ENCODE measurements at regions not wholly inside any gene's neighbourhood (a gene's known extent, or its start where the extent isn't known, plus 50 kb on each side); places are given as distances from the start of the nearest gene placed in this dataset.
"Not testable (repeated sequence)": the region's sequence is repeated elsewhere in the genome, so short reads cannot be mapped to it uniquely, and the experiment has no call there.

GRCh38 chr14:106003351-106003750 is 477.0 kb downstream of the TMEM121 start:
- Histone ChIP-seq H3K27me3 (ENCODE audit: insufficient read depth, insufficient read length) (peaks cover 10% of the 10 kb centered on the region), H3K36me3 (ENCODE audit: insufficient read depth, insufficient read length, low read length) (no peaks in the 10 kb centered on the region), H3K9ac (ENCODE audit: insufficient read length, low read depth) (no peak overlapping the region), H3K9me3 (ENCODE audit: insufficient read depth, low read length) (peaks cover 28% of the 10 kb centered on the region; the same call in 1 of the 2 replicates), H3K4me3 (ENCODE audit: insufficient read length, low read depth) (no peak overlapping the region), H3K4me1 (ENCODE audit: insufficient read depth, insufficient read length) (no peaks in the 10 kb centered on the region)
- no peak for DNase-seq (ENCODE audit: low read depth, low spot score)
- TF ChIP-seq YY1 (IDR thresholded peaks at IDR 0.05; ENCODE audit: insufficient read depth, insufficient read length), result no peak
- TF ChIP-seq ZNF274 (IDR thresholded peaks at IDR 0.05; ENCODE audit: low read depth, low read length), result no peak
- TF ChIP-seq SUZ12 (IDR thresholded peaks at IDR 0.05; ENCODE audit: extremely low read depth, insufficient read depth, insufficient read length), result no peak

DNA sequence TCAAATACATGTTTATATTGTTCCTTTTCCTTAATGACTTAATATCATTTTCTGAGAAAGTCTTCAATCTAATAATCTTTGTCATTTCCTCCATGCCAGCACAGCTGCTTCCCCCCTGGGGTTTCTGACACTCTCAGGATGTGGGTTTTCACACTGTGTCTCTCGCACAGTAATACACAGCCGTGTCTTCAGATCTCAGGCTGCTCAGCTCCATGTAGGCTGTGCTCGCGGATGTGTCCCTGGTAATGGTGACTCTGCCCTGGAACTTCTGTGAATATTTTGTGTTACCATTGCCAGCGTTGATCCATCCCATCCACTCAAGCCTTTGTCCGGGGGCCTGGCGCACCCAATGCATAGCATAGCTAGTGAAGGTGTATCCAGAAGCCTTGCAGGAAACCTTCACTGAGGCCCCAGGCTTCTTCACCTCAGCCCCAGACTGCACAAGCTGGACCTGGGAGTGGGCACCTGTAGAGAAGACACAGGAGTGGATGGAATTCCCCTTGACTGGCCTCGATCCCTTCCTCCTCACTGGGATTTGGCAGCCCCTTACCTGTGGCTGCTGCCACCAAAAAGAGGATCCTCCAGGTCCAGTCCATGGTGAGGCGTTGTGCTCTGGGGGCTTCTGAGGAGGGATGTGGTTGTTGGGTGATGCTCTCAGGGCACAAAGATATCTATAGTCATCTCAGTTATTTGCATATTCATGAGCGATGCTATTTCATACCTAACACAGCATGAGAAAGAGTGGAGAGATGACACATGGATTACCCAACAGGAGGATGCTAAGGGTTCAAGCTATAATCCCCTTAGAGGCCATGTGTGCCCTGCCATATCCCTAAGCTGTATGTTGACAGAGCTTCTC is 478.8 kb downstream of the TMEM121 start:
- H3K27me3 ChIP-seq (ENCODE audit: insufficient read depth, insufficient read length), result peaks cover 23% of the 10 kb centered on the region
- H3K4me3 ChIP-seq (ENCODE audit: insufficient read length, low read depth); H3K9me3 ChIP-seq (ENCODE audit: insufficient read depth, low read length); H3K36me3 ChIP-seq (ENCODE audit: insufficient read depth, insufficient read length, low read length); H3K9ac ChIP-seq (ENCODE audit: insufficient read length, low read depth); DNase-seq (ENCODE audit: low read depth, low spot score); H3K4me1 ChIP-seq (ENCODE audit: insufficient read depth, insufficient read length): not testable (repeated sequence)

DNA sequence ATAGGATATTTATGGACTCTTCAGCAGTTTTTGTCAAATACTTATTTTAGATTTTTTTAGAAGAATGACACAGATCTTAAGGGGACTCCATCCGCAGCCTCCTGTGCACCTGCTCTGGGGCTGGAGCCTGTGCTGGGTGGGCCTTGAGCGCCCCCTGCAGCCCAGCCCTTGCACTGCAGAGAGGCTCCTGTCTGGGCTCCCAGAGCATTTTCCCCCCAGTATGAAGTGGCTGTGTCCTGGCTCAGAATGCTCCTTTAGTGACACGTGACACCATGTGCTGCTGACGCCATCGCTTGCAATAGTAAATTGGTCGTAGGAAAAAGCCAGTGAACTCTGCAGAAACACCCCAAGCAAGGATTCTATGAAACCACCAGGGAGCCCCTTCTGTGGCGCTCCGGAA is 479.7 kb downstream of the TMEM121 start:
- H3K4me1 ChIP-seq (ENCODE audit: insufficient read depth, insufficient read length); DNase-seq (ENCODE audit: low read depth, low spot score); H3K9ac ChIP-seq (ENCODE audit: insufficient read length, low read depth); H3K4me3 ChIP-seq (ENCODE audit: insufficient read length, low read depth); H3K9me3 ChIP-seq (ENCODE audit: insufficient read depth, low read length); H3K36me3 ChIP-seq (ENCODE audit: insufficient read depth, insufficient read length, low read length): not testable (repeated sequence)
- H3K27me3 ChIP-seq (ENCODE audit: insufficient read depth, insufficient read length), result peaks cover 26% of the 10 kb centered on the region

DNA sequence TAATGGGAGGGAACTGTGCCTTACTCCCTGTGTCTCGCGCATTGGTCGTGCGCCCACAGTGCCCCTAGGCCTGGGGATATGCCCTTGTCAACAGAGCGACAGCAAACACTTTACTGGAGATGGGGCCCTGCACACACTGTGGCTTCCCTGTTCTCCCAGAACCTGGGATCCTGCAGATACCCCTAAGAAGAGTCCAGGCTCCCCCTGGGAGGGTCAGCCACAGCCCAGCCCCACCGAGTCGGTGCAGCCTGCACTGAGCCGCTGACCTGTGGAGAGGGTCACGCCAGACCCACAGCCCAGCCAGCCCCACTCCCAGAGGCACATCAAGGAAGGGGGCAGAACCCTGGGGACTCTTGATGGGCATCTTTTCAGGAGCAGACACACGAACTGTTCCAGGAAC is 480.3 kb downstream of the TMEM121 start:
- not testable (repeated sequence) for H3K4me3 ChIP-seq (ENCODE audit: insufficient read length, low read depth); H3K4me1 ChIP-seq (ENCODE audit: insufficient read depth, insufficient read length); DNase-seq (ENCODE audit: low read depth, low spot score); H3K9ac ChIP-seq (ENCODE audit: insufficient read length, low read depth); H3K36me3 ChIP-seq (ENCODE audit: insufficient read depth, insufficient read length, low read length); H3K9me3 ChIP-seq (ENCODE audit: insufficient read depth, low read length)
- H3K27me3 ChIP-seq (ENCODE audit: insufficient read depth, insufficient read length), result peaks cover 26% of the 10 kb centered on the region

DNA sequence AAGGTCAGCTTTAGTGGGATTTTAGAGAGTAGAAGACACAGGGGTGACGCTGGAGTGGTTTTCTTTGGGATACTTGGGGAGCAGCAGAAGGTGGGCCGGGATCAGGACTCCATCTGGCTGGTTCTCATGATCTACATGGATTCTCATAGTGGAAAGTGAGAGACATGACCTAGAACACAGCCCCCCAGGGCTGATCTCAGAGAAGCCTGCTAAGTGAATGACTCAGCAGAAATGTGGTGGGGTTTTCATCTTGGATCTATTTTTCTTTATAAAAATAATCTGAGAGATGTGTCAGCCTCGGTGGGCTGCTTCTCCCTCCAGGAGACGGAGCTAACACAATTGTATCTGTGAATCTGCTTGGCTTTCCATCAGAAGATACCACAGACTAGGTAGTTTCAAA is 484.4 kb downstream of the TMEM121 start:
- Histone ChIP-seq H3K9ac (ENCODE audit: insufficient read length, low read depth) (no peak overlapping the region), H3K9me3 (ENCODE audit: insufficient read depth, low read length) (no peaks in the 10 kb centered on the region), H3K27me3 (ENCODE audit: insufficient read depth, insufficient read length) (peaks cover 62% of the 10 kb centered on the region), H3K4me1 (ENCODE audit: insufficient read depth, insufficient read length) (no peaks in the 10 kb centered on the region), H3K36me3 (ENCODE audit: insufficient read depth, insufficient read length, low read length) (no peaks in the 10 kb centered on the region), H3K4me3 (ENCODE audit: insufficient read length, low read depth) (no peak overlapping the region)
- TF ChIP-seq SUZ12 (IDR thresholded peaks at IDR 0.05; ENCODE audit: extremely low read depth, insufficient read depth, insufficient read length), result no peak
- no peak for TF ChIP-seq ZNF274 (IDR thresholded peaks at IDR 0.05; ENCODE audit: low read depth, low read length)
- TF ChIP-seq YY1 (IDR thresholded peaks at IDR 0.05; ENCODE audit: insufficient read depth, insufficient read length), result no peak
- no peak for DNase-seq (ENCODE audit: low read depth, low spot score)

GRCh38 chr14:106011631-106012360 is 485.4 kb downstream of the TMEM121 start:
- not testable (repeated sequence) for H3K36me3 ChIP-seq (ENCODE audit: insufficient read depth, insufficient read length, low read length); H3K4me3 ChIP-seq (ENCODE audit: insufficient read length, low read depth); H3K9ac ChIP-seq (ENCODE audit: insufficient read length, low read depth); H3K4me1 ChIP-seq (ENCODE audit: insufficient read depth, insufficient read length); H3K9me3 ChIP-seq (ENCODE audit: insufficient read depth, low read length)
- H3K27me3 ChIP-seq (ENCODE audit: insufficient read depth, insufficient read length), result peaks cover 71% of the 10 kb centered on the region
- DNase-seq (ENCODE audit: low read depth, low spot score), result peak; percentile 28

DNA sequence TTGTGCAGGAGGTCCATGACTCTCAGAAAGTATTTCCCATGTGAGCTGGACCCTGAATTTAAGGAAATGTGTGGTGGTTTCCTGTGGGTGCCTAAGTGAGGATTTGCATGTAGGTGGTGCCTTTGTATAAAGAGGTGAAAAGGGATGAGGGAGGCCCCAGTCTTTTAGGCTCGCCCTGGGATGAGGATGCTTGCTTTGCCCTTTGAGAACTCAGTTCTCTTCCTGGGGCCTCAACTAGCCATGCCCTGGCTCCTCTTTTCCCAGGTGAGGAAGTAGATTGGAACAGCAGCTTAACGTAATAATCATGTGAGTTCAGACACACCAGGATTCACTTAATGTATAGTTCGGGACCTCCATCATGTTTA is 486.0 kb downstream of the TMEM121 start:
- not testable (repeated sequence) for H3K9ac ChIP-seq (ENCODE audit: insufficient read length, low read depth); H3K4me1 ChIP-seq (ENCODE audit: insufficient read depth, insufficient read length); DNase-seq (ENCODE audit: low read depth, low spot score); H3K36me3 ChIP-seq (ENCODE audit: insufficient read depth, insufficient read length, low read length); H3K4me3 ChIP-seq (ENCODE audit: insufficient read length, low read depth); H3K9me3 ChIP-seq (ENCODE audit: insufficient read depth, low read length)
- peaks cover 75% of the 10 kb centered on the region for H3K27me3 ChIP-seq (ENCODE audit: insufficient read depth, insufficient read length)

DNA sequence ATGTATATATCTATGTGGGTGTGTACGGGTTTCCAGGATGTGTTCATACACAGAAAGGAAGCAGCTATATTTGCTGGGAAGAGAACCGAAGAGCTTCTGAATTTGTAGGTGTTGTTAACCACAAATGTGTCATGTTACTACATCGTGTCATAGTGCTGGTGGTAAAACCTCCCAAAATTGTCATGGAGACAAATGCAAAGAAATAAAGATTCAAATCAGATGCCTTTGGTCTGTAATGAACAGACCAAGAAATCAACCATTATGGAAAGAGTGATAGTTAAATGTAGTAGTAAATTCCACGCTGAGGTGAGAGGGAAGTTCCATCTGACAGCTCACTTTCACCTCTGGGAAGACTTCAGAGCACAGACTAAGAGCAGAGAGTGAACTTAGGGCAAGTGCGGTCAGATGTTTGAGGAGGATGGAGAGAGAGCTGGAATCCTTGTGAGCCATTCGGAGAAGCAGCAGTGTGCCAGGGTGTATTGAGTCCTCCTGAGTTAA is 487.5 kb downstream of the TMEM121 start:
- no peak for TF ChIP-seq YY1 (IDR thresholded peaks at IDR 0.05; ENCODE audit: insufficient read depth, insufficient read length)
- no peak for TF ChIP-seq SUZ12 (IDR thresholded peaks at IDR 0.05; ENCODE audit: extremely low read depth, insufficient read depth, insufficient read length)
- TF ChIP-seq ZNF274 (IDR thresholded peaks at IDR 0.05; ENCODE audit: low read depth, low read length), result no peak
- DNase-seq (ENCODE audit: low read depth, low spot score), result no peak
- Histone ChIP-seq H3K36me3 (ENCODE audit: insufficient read depth, insufficient read length, low read length) (no peaks in the 10 kb centered on the region), H3K4me1 (ENCODE audit: insufficient read depth, insufficient read length) (no peaks in the 10 kb centered on the region), H3K9me3 (ENCODE audit: insufficient read depth, low read length) (no peaks in the 10 kb centered on the region), H3K9ac (ENCODE audit: insufficient read length, low read depth) (no peak overlapping the region), H3K4me3 (ENCODE audit: insufficient read length, low read depth) (no peak overlapping the region), H3K27me3 (ENCODE audit: insufficient read depth, insufficient read length) (peaks cover 77% of the 10 kb centered on the region)

DNA sequence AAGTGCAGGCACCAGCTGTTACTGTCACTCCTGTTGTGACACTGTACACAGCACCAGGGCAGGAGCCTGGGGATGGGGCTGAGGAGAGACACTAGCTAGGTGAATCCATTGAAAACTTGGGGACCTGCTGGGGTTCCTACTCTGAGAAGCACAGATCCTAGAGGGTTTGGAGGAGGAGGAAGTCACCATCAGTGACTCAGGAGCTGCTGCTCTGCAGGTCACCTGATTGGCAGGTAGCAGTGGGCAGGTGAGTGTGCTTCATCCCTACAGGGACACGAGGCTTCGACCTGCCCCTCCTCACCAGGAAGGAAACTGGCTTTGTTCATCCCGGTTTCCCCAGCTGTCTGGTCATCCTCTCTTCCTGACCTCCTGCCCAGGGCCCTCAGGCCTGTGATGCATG is 491.6 kb downstream of the TMEM121 start:
- H3K36me3 ChIP-seq (ENCODE audit: insufficient read depth, insufficient read length, low read length); DNase-seq (ENCODE audit: low read depth, low spot score); H3K4me1 ChIP-seq (ENCODE audit: insufficient read depth, insufficient read length); H3K4me3 ChIP-seq (ENCODE audit: insufficient read length, low read depth); H3K9me3 ChIP-seq (ENCODE audit: insufficient read depth, low read length); H3K9ac ChIP-seq (ENCODE audit: insufficient read length, low read depth): not testable (repeated sequence)
- H3K27me3 ChIP-seq (ENCODE audit: insufficient read depth, insufficient read length), result peaks cover 82% of the 10 kb centered on the region

Measured in NT2/D1 (cell line).